ENCODE measurements at regions not wholly inside any gene's neighbourhood (a gene's known extent, or its start where the extent isn't known, plus 50 kb on each side); places are given as distances from the start of the nearest gene placed in this dataset.

GRCh38 chr18:61951396-61951795 lies 58.6 kb upstream of the RNF152 start:
- Histone ChIP-seq H3K27me3 (ENCODE audit: insufficient read depth, low read depth) (no peaks in the 10 kb centered on the region), H3K9me3 (ENCODE audit: insufficient read depth, low read depth) (no peaks in the 10 kb centered on the region), H3K36me3 (ENCODE audit: low read depth) (no peaks in the 10 kb centered on the region), H3K4me2 (no peak overlapping the region), H2AFZ (no peak overlapping the region), H3K4me3 (no peak overlapping the region), H3K27ac (no peak overlapping the region), H4K20me1 (ENCODE audit: insufficient read depth) (no peaks in the 10 kb centered on the region), H3K79me2 (ENCODE audit: low read depth) (no peaks in the 10 kb centered on the region), H3K9me2 (ENCODE audit: insufficient read depth) (no peaks in the 10 kb centered on the region), H3K4me1 (replicated peaks; ENCODE audit: insufficient read depth) (no peaks in the 10 kb centered on the region), H3F3A (ENCODE audit: insufficient read depth, low read depth) (no peaks in the 10 kb centered on the region)
- intact Hi-C loops (cut with micrococcal nuclease; ENCODE audit: unreplicated experiment) = no loop called here
- ChIA-PET POLR2A (ENCODE audit: unreplicated experiment) (no interaction called here), CTCF (no interaction called here)
- no TSS peak for BruUV-seq (replicated peaks)
- TF ChIP-seq CTCF (conservative IDR thresholded peaks at IDR 0.05) (no peak), EZH2 (IDR thresholded peaks at IDR 0.05; ENCODE audit: low read depth) (no peak)
- no peak for DNase-seq

DNA sequence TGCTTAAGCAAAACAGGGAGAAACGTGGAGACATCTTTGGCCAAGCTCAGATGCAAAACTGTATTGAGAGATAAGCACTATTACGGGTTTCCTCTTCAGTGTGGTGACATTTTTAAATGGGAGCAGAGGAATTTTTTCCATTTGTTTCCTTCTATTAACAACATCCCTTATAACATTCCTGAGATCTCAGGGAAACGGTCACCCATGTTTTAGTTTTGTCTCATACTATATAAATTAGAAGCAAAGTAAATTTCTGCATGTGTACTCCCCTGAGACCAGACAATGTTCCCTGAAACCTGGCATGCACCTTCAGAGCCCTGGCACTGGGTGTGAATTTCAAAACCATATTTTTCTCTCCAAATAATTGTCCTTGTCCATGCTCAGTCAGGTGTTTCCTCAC lies 57.6 kb upstream of the RNF152 start:
- no peaks in the 10 kb centered on the region for H3K9me2 ChIP-seq (ENCODE audit: insufficient read depth)
- no peak overlapping the region for H3K27ac ChIP-seq
- no peaks in the 10 kb centered on the region for H3K9me3 ChIP-seq (ENCODE audit: insufficient read depth, low read depth)
- no peaks in the 10 kb centered on the region for H3F3A ChIP-seq (ENCODE audit: insufficient read depth, low read depth)
- intact Hi-C loops (cut with micrococcal nuclease; ENCODE audit: unreplicated experiment) = no loop called here
- no peak overlapping the region for H3K4me3 ChIP-seq
- DNase-seq = no peak
- no peaks in the 10 kb centered on the region for H3K36me3 ChIP-seq (ENCODE audit: low read depth)
- H4K20me1 ChIP-seq (ENCODE audit: insufficient read depth) = no peaks in the 10 kb centered on the region
- H3K4me1 ChIP-seq (replicated peaks; ENCODE audit: insufficient read depth) = no peaks in the 10 kb centered on the region
- H2AFZ ChIP-seq = no peak overlapping the region
- no peaks in the 10 kb centered on the region for H3K27me3 ChIP-seq (ENCODE audit: insufficient read depth, low read depth)
- no TSS peak for BruUV-seq (replicated peaks)
- peak overlapping the region; percentile 6; the same call in 1 of the 2 replicates for H3K4me2 ChIP-seq
- TF ChIP-seq CTCF (conservative IDR thresholded peaks at IDR 0.05) (no peak), EZH2 (IDR thresholded peaks at IDR 0.05; ENCODE audit: low read depth) (no peak)
- ChIA-PET POLR2A (ENCODE audit: unreplicated experiment) (no interaction called here), CTCF (no interaction called here)
- H3K79me2 ChIP-seq (ENCODE audit: low read depth) = no peaks in the 10 kb centered on the region

DNA sequence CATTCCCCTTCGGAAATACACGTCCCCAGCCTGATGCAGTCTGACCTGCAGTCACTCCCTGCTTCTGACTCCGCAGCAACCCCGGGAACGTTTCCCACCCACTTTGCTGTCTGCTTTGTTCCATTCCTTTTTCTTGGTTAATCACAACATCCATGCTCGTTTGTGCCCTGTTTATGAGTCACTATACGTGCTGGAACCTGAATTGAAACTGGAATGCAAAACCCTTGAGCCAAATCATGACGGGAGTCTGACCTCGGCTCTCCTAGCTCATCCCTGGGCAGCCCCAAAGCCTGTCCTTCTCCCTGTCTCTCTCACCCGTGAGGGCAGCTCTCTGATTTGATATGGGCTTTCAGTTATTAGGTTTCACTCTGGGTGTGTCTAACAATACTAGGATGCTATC lies 57.1 kb upstream of the RNF152 start:
- no peaks in the 10 kb centered on the region for H3K36me3 ChIP-seq (ENCODE audit: low read depth)
- intact Hi-C loops (cut with micrococcal nuclease; ENCODE audit: unreplicated experiment) = no loop called here
- ChIA-PET CTCF (no interaction called here), POLR2A (ENCODE audit: unreplicated experiment) (no interaction called here)
- no peak overlapping the region for H3K27ac ChIP-seq
- H3K9me3 ChIP-seq (ENCODE audit: insufficient read depth, low read depth) = no peaks in the 10 kb centered on the region
- H4K20me1 ChIP-seq (ENCODE audit: insufficient read depth) = no peaks in the 10 kb centered on the region
- H3K4me2 ChIP-seq = peak overlapping the region; percentile 6; the same call in 1 of the 2 replicates
- BruUV-seq (replicated peaks) = no TSS peak
- no peak for DNase-seq
- H3F3A ChIP-seq (ENCODE audit: insufficient read depth, low read depth) = no peaks in the 10 kb centered on the region
- no peaks in the 10 kb centered on the region for H3K27me3 ChIP-seq (ENCODE audit: insufficient read depth, low read depth)
- no peak overlapping the region for H2AFZ ChIP-seq
- no peaks in the 10 kb centered on the region for H3K9me2 ChIP-seq (ENCODE audit: insufficient read depth)
- H3K4me3 ChIP-seq = no peak overlapping the region
- H3K79me2 ChIP-seq (ENCODE audit: low read depth) = no peaks in the 10 kb centered on the region
- no peak for TF ChIP-seq CTCF (conservative IDR thresholded peaks at IDR 0.05)
- no peak for TF ChIP-seq EZH2 (IDR thresholded peaks at IDR 0.05; ENCODE audit: low read depth)
- no peaks in the 10 kb centered on the region for H3K4me1 ChIP-seq (replicated peaks; ENCODE audit: insufficient read depth)

Measured in PC-9 (cell line).